ENCODE measurements at regions not wholly inside any gene's neighbourhood (a gene's known extent, or its start where the extent isn't known, plus 50 kb on each side); places are given as distances from the start of the nearest gene placed in this dataset.

DNA sequence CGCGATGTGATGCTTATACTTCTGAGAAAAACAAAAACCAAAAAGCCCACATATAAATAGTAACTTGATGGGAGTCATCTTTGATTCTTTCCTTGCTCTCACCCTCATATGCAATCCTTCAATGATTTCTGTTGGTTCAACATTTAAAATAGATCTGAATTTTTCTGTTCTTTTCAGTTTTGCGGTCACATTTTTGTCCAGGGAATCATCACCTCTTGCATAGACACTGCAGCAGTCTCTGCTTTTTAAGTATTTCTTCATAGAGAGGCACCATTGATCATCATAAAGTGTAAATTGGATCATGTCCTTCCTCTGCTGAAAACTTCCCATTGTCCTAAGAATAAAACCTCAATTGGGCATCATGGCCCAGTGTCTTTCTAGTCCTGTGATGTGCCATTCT is 81.1 kb upstream of the SLC4A4 start:
- TF ChIP-seq PPARA (CRISPR knock-in tag; IDR thresholded peaks at IDR 0.05; ENCODE audit: borderline replicate concordance) (no peak), ZNF70 (CRISPR knock-in tag; IDR thresholded peaks at IDR 0.05) (no peak), CSRNP3 (CRISPR knock-in tag; IDR thresholded peaks at IDR 0.05) (no peak), ZNF8 (CRISPR knock-in tag; IDR thresholded peaks at IDR 0.05) (no peak), RARB (CRISPR knock-in tag; IDR thresholded peaks at IDR 0.05) (no peak), SNAI2 (CRISPR knock-in tag; IDR thresholded peaks at IDR 0.05) (no peak), CSDC2 (CRISPR knock-in tag; IDR thresholded peaks at IDR 0.05) (no peak)
- TF ChIP-seq, protein P1, sequence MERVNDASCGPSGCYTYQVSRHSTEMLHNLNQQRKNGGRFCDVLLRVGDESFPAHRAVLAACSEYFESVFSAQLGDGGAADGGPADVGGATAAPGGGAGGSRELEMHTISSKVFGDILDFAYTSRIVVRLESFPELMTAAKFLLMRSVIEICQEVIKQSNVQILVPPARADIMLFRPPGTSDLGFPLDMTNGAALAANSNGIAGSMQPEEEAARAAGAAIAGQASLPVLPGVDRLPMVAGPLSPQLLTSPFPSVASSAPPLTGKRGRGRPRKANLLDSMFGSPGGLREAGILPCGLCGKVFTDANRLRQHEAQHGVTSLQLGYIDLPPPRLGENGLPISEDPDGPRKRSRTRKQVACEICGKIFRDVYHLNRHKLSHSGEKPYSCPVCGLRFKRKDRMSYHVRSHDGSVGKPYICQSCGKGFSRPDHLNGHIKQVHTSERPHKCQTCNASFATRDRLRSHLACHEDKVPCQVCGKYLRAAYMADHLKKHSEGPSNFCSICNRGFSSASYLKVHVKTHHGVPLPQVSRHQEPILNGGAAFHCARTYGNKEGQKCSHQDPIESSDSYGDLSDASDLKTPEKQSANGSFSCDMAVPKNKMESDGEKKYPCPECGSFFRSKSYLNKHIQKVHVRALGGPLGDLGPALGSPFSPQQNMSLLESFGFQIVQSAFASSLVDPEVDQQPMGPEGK (CRISPR knock-in tag; IDR thresholded peaks at IDR 0.05; ENCODE audit: borderline replicate concordance): no peak

Measured in SK-N-SH treated with all-trans-retinoic acid at 6 μM for 48 hours (cell line).